A673 (cell line): ENCODE measurements at regions not wholly inside any gene's neighbourhood (a gene's known extent, or its start where the extent isn't known, plus 50 kb on each side); places are given as distances from the start of the nearest gene placed in this dataset.

Experiments
- CTCF ChIP-seq: fragments of 300-800, 200-600 bp; sonication (generic); conservative IDR thresholded peaks from 2 replicates; pipeline ENCODE4 v1.5.1; 2017; ENCODE audit warnings: low read depth, mild to moderate bottlenecking, antibody characterized with exemption, low read length, moderate library complexity, mixed read lengths
- EZH2 ChIP-seq: fragments of 200-600 bp; sonication (generic); IDR thresholded peaks from 2 replicates; pipeline ENCODE4 v1.6.1; 2017; ENCODE audit warnings: borderline replicate concordance, low read depth, mild to moderate bottlenecking, mixed read lengths, antibody characterized with exemption, low read length; ENCODE audit not compliant: poor library complexity, severe bottlenecking

- TF ChIP-seq CTCF (no peak), EZH2 (no peak)
These were observed 239.8 kb upstream of the EGLN3 start for GRCh38 chr14:34190717-34191116.
